ENCODE measurements at regions not wholly inside any gene's neighbourhood (a gene's known extent, or its start where the extent isn't known, plus 50 kb on each side); places are given as distances from the start of the nearest gene placed in this dataset.

DNA sequence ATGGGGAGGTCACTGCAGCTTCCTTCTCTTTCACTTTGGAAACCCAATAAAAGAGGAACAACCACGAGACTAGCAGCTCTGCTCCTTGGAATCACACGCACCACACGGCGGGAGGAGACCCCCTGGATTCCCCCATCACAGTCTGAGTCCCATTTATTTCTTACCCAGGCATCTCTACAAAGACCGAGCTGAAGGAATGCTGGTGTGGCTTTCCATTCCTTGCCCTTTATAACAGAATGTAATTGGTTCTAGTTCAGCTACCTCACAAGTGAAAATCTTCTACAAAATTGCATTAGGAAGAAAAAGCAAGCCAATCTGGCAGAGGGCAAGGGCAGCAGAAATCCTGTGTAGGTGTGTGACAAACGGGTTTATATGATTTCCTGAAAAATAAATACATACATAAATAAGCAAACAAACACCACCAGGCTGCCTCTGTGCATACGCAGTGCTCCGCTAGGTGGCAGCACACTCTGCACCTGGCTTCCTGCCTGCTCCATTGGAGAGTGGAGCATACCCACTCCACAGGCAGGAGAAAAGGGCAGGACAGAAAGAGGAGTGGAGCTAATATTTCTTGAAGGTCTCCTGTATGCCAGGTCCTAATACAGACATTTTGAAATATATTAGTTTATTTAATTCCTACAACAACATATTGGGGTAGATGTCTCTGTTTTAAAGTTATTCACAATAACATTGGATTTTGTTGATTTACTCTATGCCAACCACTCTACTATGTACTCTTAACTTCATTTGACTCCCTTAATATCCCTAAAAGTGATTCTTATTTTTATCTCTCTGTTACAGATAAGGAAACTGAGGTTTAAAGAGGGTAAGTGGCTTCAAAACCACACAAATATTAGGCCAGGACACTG, 673.1 kb downstream of the KCNA4 start:
- peak; percentile 59 for DNase-seq

- DNase-seq = no peak
Measured at GRCh38 chr11:29336727-29337575, 679.9 kb downstream of the KCNA4 start.

GRCh38 chr11:29334776-29335130, 682.1 kb downstream of the KCNA4 start:
- no peak for DNase-seq

DNA sequence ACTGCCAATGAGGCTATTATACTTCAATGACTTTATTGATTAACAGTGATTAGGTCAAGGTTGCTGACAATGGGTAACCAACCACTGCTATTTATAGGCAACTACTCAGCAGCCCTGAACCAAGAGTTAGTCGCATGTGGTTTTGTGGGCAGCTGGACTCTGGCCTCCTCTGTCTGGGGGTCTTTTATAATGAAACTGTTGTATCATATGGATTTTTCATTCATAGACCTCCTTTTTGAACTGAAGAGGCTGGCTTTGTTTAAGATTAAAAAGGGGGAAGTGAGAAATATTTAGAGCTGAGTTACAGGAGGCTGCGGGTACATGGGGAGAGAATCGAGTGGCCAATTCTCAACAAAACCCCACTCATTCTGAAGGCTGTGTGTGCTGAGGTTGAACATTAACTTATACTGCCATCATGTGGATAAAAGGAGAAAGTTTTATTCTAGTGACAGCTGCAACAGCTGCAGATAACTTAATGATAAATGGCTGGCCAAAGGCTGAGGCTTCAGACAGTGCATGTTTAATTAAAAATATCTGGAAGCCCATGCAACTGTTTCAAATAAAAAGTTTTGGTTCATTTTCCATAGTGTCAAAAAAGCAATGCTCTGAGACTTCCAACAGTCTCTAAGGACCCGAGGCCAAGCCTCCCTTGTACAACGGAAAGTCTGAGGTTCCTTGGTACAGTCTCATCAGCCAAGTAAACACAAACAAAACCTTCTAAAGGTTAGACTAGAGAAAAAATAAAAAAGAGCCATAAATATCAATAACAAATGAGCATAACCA, 682.6 kb downstream of the KCNA4 start:
- peak; percentile 86 for DNase-seq

- no peak for DNase-seq
Measured at GRCh38 chr11:29331451-29332010, 685.3 kb downstream of the KCNA4 start.

- peak; percentile 55 for DNase-seq
Measured at GRCh38 chr11:29328961-29329441, 687.8 kb downstream of the KCNA4 start.

GRCh38 chr11:29327891-29328290, 688.9 kb downstream of the KCNA4 start:
- no peak for DNase-seq

GRCh38 chr11:29326757-29327156, 690.1 kb downstream of the KCNA4 start:
- no peak for DNase-seq

- DNase-seq = no peak
Measured at GRCh38 chr11:29324328-29324727, 692.5 kb downstream of the KCNA4 start.

- no peak for DNase-seq
Measured at GRCh38 chr11:29321293-29322132, 695.3 kb downstream of the KCNA4 start.

GRCh38 chr11:29320196-29320595, 696.6 kb downstream of the KCNA4 start:
- no peak for DNase-seq

DNA sequence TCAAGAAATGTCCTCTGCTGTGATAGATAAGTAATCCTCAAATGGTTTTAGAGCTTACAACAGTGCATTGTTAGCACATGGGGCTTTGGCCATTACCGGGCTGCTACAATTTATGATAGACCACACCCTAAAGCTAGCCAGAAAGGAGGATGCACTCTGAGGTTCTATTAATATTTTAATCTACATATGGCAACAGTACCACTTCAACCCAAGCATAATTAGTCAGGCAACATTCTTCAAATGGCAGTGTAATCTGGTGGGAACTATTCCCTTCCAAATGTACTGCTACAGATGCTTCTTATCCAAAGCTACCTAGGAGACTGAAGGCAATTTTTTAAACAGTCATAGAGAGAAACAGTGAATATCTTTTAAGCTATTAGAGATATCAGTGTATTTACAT, 697.6 kb downstream of the KCNA4 start:
- no peak for DNase-seq

DNA sequence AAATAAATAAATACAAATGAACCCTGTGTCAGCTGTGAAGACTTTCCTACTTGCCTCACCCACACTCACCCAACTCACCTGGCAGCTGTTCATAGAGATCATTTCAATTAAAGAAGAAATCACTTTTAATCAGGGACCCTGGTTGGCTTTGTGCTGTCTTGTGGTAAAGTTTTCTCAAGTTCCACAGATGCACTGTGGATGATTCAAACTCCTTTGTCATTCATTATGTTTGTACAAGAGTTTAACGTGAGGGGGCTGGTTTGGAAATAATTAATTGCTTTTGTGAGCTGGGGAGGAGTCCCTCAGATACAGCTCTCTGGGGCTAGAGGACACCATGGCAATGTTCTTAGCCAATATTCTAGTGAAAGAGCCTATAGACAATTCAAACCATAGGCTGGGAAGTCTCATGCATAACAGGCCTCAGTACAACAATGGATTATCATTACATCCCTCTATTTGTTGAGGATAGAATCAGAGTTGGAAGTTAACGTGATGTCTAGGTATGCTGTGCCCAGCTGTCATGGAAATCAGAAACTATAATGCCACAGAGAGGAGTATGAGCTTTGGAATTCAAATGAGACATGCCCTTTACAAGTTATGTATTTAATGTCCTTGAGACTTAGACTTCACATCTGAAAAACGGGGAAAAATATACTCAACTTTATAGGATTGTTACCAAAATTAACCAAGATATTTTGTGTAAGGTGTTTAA, 698.5 kb downstream of the KCNA4 start:
- no peak for DNase-seq

GRCh38 chr11:29317694-29318093, 699.1 kb downstream of the KCNA4 start:
- DNase-seq = no peak

GRCh38 chr11:29315275-29315674, 701.6 kb downstream of the KCNA4 start:
- no peak for DNase-seq

- no peak for DNase-seq
Measured at GRCh38 chr11:29314211-29314610, 702.6 kb downstream of the KCNA4 start.

DNA sequence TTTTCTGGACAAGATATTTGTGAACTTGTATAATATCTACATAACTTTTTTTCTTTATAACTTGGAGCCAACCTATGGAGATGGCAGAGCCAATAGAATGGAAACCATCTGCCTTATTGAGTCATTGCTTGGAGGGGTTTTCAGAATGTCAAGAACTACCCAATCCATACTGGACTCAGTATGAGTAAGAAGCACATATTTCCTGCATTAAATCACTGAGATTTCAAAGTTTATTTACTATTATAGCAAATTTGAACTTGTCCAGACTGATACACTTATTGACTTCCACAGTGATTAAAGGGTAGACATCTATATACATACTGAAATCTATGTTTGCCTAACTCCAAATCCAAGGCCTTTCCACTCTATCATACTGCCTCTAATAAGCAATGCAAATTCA, 704.0 kb downstream of the KCNA4 start:
- no peak for DNase-seq

- no peak for DNase-seq
Measured at GRCh38 chr11:29310725-29311342, 706.0 kb downstream of the KCNA4 start.

DNA sequence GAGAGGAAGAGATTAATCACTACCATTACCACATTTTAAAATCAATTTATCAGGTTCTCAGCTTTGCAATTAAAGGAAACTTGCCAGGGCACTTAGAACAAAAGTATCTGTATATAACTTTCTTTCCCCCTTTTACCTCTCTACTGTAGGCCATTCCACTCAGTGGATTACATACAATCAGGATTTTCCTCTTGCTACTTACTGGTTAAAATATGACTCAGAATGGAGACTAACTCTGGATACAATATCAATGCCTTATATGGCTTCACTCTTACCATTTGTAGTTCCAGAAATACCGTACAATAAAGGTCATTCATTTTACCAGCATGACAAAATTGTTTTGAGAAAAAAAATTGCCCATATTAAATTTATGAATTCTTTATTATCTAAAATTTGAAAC, 706.8 kb downstream of the KCNA4 start:
- no peak for DNase-seq

GRCh38 chr11:29306527-29306926, 710.3 kb downstream of the KCNA4 start:
- DNase-seq = no peak

Measured in tongue (tissue), 1 donor.